T-helper 17 cell (primary cell): ENCODE measurements at regions not wholly inside any gene's neighbourhood (a gene's known extent, or its start where the extent isn't known, plus 50 kb on each side); places are given as distances from the start of the nearest gene placed in this dataset.

Experiments
- ATAC-seq: fragments of 150-1000 bp; cut with Tn5 transposase; 2 replicates; pipeline ENCODE4 v1.10.0; 2021; ENCODE audit warnings: mild to moderate bottlenecking, moderate library complexity
- DNase-seq, 3 donors: peaks; one replicate each; pipeline versions ENCODE4 v3.0.0 to v3.0.0-alpha.2; 2020 to 2021
- H3K9me3 ChIP-seq: one replicate; pipeline ENCODE4 v1.7.0; 2013; ENCODE audit warnings: low read length, mild to moderate bottlenecking; ENCODE audit not compliant: control insufficient read depth, poor library complexity, severe bottlenecking
- H3K27ac Mint-ChIP-seq: one replicate; pipeline ENCODE4 v1.8.0; 2022; ENCODE audit warnings: mild to moderate bottlenecking, moderate library complexity, mixed read lengths
- H3K27me3 Mint-ChIP-seq: one replicate; pipeline ENCODE4 v1.8.0; 2022; ENCODE audit warnings: mixed read lengths
- H3K36me3 Mint-ChIP-seq: one replicate; pipeline ENCODE4 v1.8.0; 2022; ENCODE audit warnings: low read depth, mixed read lengths
- H3K4me1 Mint-ChIP-seq: one replicate; pipeline ENCODE4 v1.8.0; 2022; ENCODE audit warnings: mild to moderate bottlenecking, mixed read lengths
- H3K4me3 Mint-ChIP-seq: one replicate; pipeline ENCODE4 v1.8.0; 2022; ENCODE audit warnings: mild to moderate bottlenecking, moderate library complexity, mixed read lengths

GRCh38 chr12:124442772-124443445, 124.5 kb downstream of the NCOR2 start:
- Mint-ChIP-seq H3K36me3 (peaks cover 9% of the 10 kb centered on the region), H3K4me1 (peaks cover 20% of the 10 kb centered on the region), H3K27me3 (no peaks in the 10 kb centered on the region), H3K27ac (no peak overlapping the region), H3K4me3 (no peak overlapping the region)
- no peaks in the 10 kb centered on the region for H3K9me3 ChIP-seq
- no peak for DNase-seq
- ATAC-seq: no peak

GRCh38 chr12:124442281-124442680, 125.1 kb downstream of the NCOR2 start:
- H3K9me3 ChIP-seq: no peaks in the 10 kb centered on the region
- Mint-ChIP-seq H3K36me3 (peaks cover 9% of the 10 kb centered on the region), H3K27me3 (no peaks in the 10 kb centered on the region), H3K4me1 (peaks cover 21% of the 10 kb centered on the region), H3K4me3 (no peak overlapping the region), H3K27ac (no peak overlapping the region)
- ATAC-seq: no peak
- no peak for DNase-seq

DNA sequence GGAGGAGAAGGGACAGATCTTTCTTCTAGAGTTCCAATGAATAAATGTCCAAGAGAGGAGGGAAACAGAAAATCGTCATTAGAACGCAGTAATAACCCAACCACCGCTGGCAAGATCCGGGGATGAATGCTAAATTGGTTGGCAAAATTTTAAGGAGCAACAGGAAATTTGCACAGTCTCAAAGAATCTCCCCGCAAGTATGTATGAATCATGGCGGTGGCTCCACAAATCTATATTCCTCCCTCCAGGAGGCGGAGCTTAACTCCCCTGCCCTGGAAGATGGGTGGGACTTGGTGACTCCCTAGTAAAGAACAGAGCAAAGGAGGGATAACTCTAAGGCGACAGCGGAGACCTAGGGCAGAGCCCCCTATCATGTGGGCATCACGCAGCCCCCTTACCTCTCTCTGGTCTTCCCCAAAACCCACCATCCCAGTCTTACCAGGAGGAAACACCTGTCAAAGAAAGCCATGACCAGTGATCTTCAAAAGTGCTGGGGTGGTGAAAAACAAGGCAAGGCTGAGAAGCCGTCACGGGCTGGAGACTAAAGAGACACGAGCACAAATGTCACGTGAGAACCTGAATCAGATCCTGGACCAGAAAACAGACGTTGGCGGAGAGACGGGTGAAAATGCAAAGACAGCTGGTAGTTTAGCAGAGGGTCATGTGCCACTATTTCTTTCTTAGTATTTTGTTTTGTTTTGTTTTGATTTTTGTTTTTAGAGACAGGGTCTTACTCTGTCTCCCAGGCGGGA, 125.8 kb downstream of the NCOR2 start:
- no peaks in the 10 kb centered on the region for H3K9me3 ChIP-seq
- peaks cover 9% of the 10 kb centered on the region for H3K36me3 Mint-ChIP-seq
- H3K4me1 Mint-ChIP-seq: peaks cover 23% of the 10 kb centered on the region
- H3K4me3 Mint-ChIP-seq: no peak overlapping the region
- no peaks in the 10 kb centered on the region for H3K27me3 Mint-ChIP-seq
- H3K27ac Mint-ChIP-seq: no peak overlapping the region
- ATAC-seq (no peak), DNase-seq (no peak)

DNA sequence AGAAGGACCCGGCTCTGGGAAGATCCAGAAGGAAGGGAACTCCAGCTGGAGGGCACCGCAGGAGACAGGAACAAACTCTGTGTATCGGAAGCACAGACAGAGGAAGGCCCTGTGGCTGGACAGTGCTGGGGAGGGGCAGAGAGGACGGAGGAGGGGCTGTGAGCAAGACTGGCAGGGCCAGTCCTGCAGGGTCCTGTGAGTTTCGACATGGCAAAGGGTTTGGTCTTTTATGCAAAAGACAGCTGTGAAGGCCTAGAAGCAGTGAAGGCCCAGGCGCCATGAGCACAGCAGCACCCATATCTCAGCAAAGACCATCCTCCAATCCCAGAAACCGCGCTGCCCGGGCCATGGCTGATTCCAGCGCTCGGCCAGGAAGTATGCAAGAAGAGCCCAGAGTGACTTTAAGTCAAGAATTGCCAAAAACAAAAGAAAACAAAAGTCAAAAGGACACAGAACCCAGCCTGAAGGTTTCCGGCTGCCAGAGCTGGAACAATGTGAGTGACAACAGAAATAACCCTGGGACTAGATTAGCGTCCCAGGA, 126.5 kb downstream of the NCOR2 start:
- Mint-ChIP-seq H3K4me1 (peaks cover 29% of the 10 kb centered on the region), H3K27ac (peak overlapping the region; percentile 32), H3K36me3 (peaks cover 9% of the 10 kb centered on the region), H3K27me3 (no peaks in the 10 kb centered on the region), H3K4me3 (no peak overlapping the region)
- DNase-seq: no peak
- H3K9me3 ChIP-seq: no peaks in the 10 kb centered on the region
- no peak for ATAC-seq

GRCh38 chr12:124440031-124440626, 127.3 kb downstream of the NCOR2 start:
- Mint-ChIP-seq H3K27me3 (no peaks in the 10 kb centered on the region), H3K36me3 (peaks cover 9% of the 10 kb centered on the region), H3K4me3 (no peak overlapping the region), H3K27ac (peak overlapping the region; percentile 32), H3K4me1 (peaks cover 29% of the 10 kb centered on the region)
- H3K9me3 ChIP-seq: no peaks in the 10 kb centered on the region
- DNase-seq: no peak
- no peak for ATAC-seq

- no peak for DNase-seq
- peaks cover 4% of the 10 kb centered on the region for H3K36me3 Mint-ChIP-seq
- H3K27me3 Mint-ChIP-seq: no peaks in the 10 kb centered on the region
- H3K9me3 ChIP-seq: no peaks in the 10 kb centered on the region
- peaks cover 23% of the 10 kb centered on the region for H3K4me1 Mint-ChIP-seq
- no peak overlapping the region for H3K4me3 Mint-ChIP-seq
- H3K27ac Mint-ChIP-seq: no peak overlapping the region
- ATAC-seq: no peak
These were observed 128.9 kb downstream of the NCOR2 start for GRCh38 chr12:124438437-124439056.

DNA sequence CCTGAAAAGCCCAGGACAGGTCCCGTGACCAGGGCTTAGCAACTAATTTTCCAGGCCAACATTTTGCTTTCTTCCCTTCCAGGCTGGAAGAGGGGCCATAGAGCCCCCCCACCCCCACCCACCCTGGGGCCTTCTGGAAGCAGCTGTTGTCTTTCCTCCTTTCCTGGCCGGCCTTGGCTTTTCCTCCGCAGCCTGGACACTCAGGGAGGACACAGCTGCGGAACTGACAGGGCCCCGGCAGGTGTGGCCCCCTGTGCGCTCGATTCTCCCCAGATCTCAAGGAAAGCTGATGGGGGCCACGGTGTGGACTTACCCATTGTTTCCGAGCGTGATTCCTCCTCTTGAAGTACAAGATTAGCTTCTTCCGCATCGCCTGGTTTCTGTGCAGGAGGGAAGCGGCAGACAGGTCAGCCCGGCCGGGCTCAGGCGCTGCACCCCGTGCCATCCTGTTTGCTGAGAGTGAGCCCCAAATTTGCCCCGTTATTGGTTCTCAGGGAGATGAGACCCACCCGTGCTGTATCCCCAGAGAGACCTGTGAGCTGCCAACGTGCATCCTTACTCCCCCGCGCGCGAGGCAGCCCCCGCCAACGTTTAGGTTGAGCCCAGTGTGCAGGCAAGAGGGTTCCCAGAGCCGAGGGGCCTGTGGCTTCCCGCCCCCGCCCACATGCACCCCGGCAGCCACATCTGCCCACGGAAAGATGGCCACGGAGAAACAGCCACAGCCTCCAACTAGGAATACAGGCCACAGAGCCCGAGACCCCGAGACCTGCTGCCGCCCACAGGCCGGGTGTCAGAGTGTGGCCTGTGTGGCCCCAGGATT, 129.6 kb downstream of the NCOR2 start:
- Mint-ChIP-seq H3K27me3 (no peaks in the 10 kb centered on the region), H3K4me3 (no peak overlapping the region), H3K36me3 (peaks cover 4% of the 10 kb centered on the region), H3K27ac (no peak overlapping the region), H3K4me1 (peaks cover 23% of the 10 kb centered on the region)
- DNase-seq (no peak), ATAC-seq (no peak)
- H3K9me3 ChIP-seq: no peaks in the 10 kb centered on the region

DNA sequence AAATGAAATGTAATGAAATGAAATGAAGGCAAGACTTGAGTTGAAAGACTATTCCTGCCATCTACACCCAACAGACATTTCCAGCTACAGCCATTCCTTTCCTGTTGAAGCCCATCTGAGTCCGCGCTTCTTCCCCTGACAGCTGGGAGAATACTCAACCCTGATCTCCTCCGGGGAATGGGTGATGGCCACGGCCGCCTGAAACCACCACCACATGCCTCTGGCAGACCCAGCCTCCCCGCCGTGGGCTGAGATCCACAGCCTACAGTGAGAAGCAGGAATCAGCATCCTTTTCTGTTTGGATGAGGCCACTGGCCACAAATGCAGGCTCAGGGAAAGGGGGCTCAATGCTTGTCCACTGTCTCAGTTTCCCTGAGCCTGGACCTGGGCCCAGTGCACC, 130.3 kb downstream of the NCOR2 start:
- ATAC-seq (no peak), DNase-seq (no peak)
- H3K9me3 ChIP-seq: no peaks in the 10 kb centered on the region
- Mint-ChIP-seq H3K27me3 (no peaks in the 10 kb centered on the region), H3K4me1 (peaks cover 20% of the 10 kb centered on the region), H3K27ac (no peak overlapping the region), H3K4me3 (no peak overlapping the region), H3K36me3 (peaks cover 2% of the 10 kb centered on the region)

DNA sequence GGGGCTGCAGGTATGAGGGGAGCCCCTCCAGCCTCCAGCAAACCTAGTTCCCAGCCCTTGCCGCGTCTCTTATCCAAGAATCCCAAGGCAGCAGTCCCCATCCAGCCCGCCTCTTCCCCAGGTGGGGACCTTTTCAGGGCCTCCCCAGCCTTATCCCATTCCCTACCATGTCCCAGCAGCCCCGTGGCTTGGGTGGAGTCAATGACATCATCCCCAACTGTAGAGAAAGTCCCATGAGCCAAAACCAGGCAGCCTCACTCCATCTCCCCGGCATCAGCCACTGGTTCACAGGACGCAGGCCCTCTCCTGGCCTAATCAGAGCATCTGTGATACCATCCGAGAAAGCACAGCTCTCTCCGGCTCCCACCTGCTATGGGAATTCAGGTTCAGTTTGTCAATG, 131.0 kb downstream of the NCOR2 start:
- Mint-ChIP-seq H3K4me3 (no peak overlapping the region), H3K4me1 (peaks cover 27% of the 10 kb centered on the region), H3K27ac (no peak overlapping the region), H3K36me3 (peaks cover 5% of the 10 kb centered on the region), H3K27me3 (no peaks in the 10 kb centered on the region)
- H3K9me3 ChIP-seq: no peaks in the 10 kb centered on the region
- no peak for ATAC-seq
- no peak for DNase-seq

DNA sequence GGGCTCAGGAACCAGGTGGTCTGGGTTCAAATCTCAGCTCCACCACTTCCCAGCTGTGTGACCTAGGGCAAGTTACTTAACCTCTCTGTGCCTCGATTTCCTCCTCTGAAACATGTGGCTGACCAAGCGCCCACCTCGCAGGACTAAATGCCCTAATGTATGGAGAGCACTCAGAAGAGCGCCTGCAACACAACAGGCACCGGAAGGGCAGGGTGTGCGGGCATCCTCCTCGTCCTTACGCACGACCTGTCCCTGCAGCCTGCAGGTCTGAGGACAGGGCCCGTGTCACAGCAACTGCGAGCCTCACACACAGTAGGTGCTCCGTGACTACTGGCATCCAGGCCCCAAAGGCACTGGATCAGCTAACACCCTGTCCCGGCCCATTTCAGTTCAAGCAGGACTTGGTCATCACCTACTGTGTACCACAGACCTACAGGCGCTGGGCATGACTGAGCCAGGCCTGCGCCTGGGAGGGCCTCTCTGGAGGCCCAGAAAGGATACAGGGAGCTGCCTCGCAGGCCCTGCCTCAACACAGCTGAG, 131.5 kb downstream of the NCOR2 start:
- no peaks in the 10 kb centered on the region for H3K9me3 ChIP-seq
- H3K4me3 Mint-ChIP-seq: no peak overlapping the region
- H3K27me3 Mint-ChIP-seq: no peaks in the 10 kb centered on the region
- DNase-seq (no peak), ATAC-seq (no peak)
- H3K27ac Mint-ChIP-seq: no peak overlapping the region
- peaks cover 30% of the 10 kb centered on the region for H3K4me1 Mint-ChIP-seq
- peaks cover 5% of the 10 kb centered on the region for H3K36me3 Mint-ChIP-seq

DNA sequence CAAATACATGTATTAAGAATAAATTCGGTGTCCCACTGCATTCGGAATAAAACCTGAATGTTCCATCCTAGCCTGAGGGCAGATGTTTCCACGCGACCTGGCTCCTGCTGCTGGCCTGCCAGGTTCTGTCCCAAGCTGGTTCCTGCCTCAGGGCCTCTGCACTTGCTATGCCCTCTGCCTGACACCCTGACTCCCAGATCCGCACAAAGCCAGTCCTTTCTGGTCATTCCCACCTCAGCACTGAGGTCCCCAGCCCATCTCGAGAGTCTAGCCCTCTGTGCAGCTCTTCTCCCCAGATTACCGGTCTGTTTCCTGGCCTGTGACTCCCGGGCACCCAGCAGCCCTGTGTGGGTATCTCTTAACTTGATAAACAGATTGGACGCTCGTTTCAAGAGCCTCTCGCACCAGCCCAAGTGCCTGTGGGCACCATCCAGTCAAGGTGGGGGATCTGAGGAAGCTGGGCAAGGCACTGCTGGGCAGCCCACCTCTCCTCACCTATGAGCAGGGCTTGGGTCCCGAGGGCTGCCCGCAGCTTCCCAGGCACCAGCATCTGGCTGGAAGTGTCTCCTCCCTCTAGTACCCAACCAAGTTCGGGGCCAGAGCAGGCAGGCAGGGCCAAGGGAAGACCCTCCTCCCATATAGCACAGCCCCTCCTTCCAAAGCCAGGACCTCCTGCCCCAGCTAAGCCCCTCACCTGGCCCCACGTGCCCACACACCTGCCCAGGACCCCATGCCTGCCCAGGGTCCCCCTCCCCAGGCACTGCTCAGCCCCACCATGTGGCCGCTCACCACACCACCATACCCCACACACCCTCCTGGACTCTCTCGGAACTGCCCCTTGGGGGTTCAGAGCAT, 132.2 kb downstream of the NCOR2 start:
- Mint-ChIP-seq H3K4me1 (peaks cover 29% of the 10 kb centered on the region), H3K4me3 (no peak overlapping the region), H3K27ac (no peak overlapping the region), H3K27me3 (no peaks in the 10 kb centered on the region), H3K36me3 (peaks cover 8% of the 10 kb centered on the region)
- ATAC-seq (no peak), DNase-seq (no peak)
- no peaks in the 10 kb centered on the region for H3K9me3 ChIP-seq

GRCh38 chr12:124434354-124434753, 133.1 kb downstream of the NCOR2 start:
- peaks cover 8% of the 10 kb centered on the region for H3K36me3 Mint-ChIP-seq
- ATAC-seq (no peak), DNase-seq (no peak)
- H3K9me3 ChIP-seq: no peaks in the 10 kb centered on the region
- no peak overlapping the region for H3K27ac Mint-ChIP-seq
- H3K4me1 Mint-ChIP-seq: peaks cover 29% of the 10 kb centered on the region
- H3K27me3 Mint-ChIP-seq: no peaks in the 10 kb centered on the region
- H3K4me3 Mint-ChIP-seq: no peak overlapping the region
